IPS-18c (cell line): ENCODE measurements at regions not wholly inside any gene's neighbourhood (a gene's known extent, or its start where the extent isn't known, plus 50 kb on each side); places are given as distances from the start of the nearest gene placed in this dataset.

Experiments
- H3K4me3 ChIP-seq: 2 replicates; pipeline ENCODE4 v1.7.0; 2013; ENCODE audit warnings: low read depth, mild to moderate bottlenecking, low read length, moderate library complexity; ENCODE audit not compliant: insufficient read depth
- H3K9me3 ChIP-seq: one replicate; pipeline ENCODE4 v1.6.1; 2013; ENCODE audit warnings: mild to moderate bottlenecking, low read length, moderate library complexity; ENCODE audit not compliant: control insufficient read depth, insufficient read depth

DNA sequence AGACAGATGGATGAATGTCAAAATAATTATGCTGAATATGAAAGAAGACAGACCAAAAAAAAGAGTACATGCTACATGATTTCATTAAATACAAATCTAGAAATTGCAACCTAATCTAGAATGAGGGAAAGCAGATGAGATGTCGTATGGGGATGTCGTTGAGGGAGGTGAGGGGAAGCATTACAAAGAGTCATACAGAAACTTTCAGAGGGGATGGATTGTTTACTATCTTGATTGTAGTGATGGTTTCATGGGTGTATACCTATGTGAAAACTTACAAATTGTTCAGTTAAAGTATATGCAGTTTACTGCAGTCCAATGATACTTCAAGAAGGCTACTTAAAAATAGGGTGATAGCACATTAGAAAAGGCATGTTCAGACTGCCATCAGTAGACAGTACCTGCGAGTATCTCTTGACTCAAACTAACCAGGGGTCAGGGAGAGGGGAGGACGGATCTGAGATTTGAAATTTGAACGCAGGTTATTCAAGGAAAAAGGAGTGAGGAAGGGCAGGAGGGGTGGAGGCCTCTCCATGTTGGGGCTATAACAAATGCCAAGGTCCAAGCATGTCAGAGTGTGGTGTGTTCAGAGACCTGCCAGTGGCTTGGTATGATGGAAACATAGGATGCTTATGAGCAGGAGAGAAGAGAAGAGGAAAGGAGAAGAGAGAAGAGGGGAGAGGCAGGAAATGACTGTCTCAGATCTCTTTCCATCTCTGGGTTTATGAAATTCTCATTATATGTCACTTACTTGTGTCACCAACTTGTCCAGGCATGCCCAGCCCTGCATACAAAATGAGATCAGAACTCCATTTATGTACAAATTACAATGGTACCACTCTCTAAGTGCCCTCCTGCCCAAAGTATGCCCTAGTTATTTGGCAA lies 257.3 kb upstream of the CXCR4 start:
- Histone ChIP-seq H3K4me3 (no peak overlapping the region), H3K9me3 (no peaks in the 10 kb centered on the region)

DNA sequence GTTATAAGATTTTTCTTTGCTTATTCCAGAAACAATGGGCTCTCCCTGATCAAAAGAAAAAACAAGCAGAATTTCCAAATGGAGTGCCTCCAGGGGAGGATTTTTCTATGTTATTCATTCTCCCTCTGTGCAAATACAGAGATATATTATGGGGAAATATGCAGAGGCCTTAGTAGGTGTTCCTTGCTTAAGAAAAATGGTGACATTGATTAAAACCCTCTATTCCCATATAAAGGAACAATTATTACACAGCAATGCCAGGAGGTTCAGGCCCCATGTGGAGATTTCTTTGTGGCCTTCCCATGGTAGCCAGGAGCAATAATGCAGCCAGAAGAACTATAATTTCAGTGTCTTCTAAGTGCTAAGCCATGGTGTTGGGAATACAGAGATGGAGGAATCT lies 255.9 kb upstream of the CXCR4 start:
- Histone ChIP-seq H3K9me3 (no peaks in the 10 kb centered on the region), H3K4me3 (no peak overlapping the region)

DNA sequence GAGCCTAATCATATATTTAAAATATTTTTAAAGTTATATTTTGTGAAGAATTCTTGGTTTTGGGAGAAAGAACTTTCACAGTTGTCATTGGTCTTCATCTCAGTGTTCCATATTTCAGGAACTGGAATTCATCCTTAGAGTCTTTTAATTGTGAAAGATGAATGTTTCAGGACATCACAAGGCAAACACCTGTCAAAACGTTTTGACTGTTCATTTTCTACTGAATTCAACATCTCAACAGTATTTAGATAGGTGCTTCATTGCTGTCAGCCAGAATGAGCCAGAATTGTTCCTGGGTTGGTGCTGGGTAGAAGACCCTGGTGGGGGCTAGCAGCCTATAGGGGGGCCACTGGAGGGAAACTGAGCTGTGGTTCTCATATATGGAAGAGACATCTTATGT lies 255.1 kb upstream of the CXCR4 start:
- no peak overlapping the region for H3K4me3 ChIP-seq
- no peaks in the 10 kb centered on the region for H3K9me3 ChIP-seq

DNA sequence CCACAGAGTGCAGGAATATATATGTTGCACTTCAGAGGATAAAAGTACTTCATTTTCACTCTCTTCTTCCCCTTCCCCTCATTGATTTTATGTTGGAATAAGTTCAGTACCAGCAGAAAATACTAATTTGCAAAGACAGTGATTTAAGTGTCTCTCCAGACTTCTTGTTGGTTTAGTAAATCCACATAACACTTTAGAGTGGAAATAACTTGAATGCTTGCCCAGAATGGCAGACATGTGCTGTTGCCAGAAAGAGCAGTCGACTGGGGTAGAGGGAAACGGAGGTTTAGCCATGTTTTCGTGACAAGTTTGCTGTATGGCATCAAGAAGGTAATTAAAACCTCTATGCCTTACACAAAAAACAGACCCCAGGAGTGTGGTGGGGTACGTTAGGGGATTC lies 246.0 kb upstream of the CXCR4 start:
- no peaks in the 10 kb centered on the region for H3K9me3 ChIP-seq
- H3K4me3 ChIP-seq = no peak overlapping the region

DNA sequence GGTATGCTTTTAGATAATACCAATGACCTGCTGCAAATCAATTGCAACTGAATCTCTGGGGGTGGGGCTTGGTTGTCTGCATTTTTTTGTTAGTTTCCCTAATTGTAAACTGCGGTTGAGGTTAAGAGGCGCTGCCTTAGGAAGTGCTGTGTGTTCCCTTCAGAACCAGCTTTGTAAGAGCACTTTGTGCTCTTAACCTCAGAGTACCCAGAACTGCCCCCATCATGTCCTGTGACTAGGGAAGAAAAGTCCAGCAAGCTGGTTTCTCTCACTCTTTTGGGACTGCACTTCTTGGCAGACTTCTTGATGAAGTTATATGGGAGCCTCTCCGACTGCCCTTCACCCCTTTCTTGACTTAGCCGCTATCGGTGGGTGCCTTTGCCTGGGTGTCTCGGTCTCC lies 245.5 kb upstream of the CXCR4 start:
- no peaks in the 10 kb centered on the region for H3K9me3 ChIP-seq

DNA sequence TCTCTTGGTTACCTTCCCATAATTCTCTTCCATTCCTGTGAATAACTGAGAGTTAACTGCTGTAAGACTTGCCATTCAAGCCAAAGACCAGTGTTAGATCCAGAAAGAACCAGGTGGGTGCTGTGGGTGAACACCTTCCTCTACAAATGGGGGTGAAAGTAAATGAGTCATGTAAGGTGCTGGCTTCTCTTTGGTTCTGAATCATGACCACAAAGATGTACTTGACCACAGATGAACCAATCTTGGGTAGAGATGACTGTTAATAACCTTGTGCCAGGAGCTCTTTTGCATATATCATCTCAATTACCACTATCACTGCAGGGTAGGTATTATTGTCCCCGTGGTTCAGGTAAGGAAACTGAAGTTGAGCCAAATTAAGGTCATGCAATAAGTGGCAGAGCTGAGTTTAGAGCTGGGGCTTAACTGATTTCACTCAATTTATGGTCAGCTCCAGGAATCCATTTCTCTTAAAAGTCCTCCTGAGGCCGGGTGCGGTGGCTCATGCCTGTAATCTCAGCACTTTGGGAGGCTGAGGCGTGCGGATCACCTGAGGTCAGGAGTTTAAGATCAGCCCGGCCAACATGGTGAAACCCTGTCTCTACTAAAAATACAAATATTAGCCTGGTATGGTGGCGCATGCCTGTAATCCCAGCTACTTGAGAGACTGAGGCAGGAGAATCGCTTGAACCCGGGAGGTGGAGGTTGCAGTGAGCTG lies 244.9 kb upstream of the CXCR4 start:
- no peak overlapping the region for H3K4me3 ChIP-seq
- no peaks in the 10 kb centered on the region for H3K9me3 ChIP-seq

More for the DNA sequence above, 245.5 kb upstream of the CXCR4 start:
- no peak overlapping the region for H3K4me3 ChIP-seq

DNA sequence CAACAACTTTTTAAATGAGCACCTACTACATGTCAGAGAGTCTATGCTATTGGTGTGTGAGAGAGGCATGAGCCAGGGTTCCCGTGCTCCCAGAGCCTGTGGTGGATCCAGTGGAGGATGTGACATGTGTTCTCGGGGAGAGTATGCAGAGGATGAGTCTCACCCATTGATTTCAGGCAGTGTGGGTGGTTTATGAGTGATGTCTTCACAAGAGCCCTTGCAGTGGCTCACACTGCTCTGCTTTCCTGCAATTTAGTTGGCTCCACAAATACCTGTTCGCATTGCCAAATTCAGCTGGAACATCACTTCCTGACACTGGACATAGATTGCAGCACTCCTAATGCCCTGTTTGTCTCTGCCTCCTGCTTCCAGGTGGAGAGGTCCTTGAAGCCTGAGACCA lies 243.6 kb upstream of the CXCR4 start:
- H3K9me3 ChIP-seq = no peaks in the 10 kb centered on the region

DNA sequence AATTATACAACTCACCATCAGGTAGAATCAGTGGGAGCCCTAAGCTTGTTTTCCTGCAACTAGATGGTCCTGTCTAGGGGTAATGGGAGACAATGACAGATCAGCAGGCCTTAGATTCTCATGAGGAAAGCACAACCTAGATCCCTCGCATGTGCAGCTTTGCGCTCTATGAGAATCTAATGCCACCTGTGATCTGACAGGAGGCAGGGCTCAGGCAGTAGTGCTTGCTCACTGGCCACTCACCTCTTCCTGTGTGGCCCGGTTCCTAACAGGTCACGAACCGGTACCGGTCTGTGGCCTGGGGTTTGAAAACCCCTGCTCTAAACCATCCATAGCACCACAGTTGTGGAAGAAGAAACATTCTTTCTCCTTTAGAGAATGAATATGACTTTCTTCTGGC lies 242.8 kb upstream of the CXCR4 start:
- H3K9me3 ChIP-seq = no peaks in the 10 kb centered on the region

More for the DNA sequence above, 243.6 kb upstream of the CXCR4 start:
- no peak overlapping the region for H3K4me3 ChIP-seq

DNA sequence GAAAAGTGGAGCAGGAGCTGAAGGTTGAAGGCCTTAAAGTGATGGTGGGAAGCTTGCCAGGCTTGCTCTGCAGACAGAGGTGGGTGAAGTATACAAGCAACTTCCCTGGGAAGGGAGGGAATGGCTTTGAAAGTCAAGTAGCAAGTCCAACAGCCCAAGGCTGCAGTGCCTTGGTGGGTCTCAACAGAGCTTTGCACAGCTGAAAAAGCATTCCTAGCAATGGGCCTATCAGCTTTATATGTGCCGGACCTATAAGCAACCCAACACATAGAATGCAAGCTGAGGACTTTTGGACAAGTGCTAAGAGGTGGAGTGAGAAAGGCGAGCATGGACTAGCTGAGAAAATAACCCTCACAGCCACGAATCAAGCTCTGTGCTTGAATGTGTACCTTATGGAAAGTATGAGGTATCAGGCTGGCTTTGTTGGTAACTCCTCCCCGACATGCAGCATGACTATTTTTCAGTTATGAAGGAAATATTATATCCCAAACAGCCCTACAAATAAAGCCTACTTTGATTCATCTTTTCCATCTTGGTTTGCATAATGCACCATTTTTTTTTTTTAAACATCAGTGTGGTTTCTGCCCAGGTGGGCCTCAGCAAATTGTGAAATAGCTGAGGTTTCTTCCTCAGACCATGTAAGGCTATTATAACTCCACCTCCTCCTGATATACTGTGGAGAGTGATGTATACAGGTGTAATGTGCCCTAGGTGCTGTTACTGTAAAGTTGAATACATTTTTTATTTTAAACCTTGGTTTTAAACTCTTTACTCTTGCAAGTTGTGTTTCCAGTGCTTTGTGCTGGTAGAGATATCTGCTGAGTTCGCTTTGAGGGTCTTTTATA lies 241.4 kb upstream of the CXCR4 start:
- no peaks in the 10 kb centered on the region for H3K9me3 ChIP-seq

More for the DNA sequence above, 242.8 kb upstream of the CXCR4 start:
- no peak overlapping the region for H3K4me3 ChIP-seq

DNA sequence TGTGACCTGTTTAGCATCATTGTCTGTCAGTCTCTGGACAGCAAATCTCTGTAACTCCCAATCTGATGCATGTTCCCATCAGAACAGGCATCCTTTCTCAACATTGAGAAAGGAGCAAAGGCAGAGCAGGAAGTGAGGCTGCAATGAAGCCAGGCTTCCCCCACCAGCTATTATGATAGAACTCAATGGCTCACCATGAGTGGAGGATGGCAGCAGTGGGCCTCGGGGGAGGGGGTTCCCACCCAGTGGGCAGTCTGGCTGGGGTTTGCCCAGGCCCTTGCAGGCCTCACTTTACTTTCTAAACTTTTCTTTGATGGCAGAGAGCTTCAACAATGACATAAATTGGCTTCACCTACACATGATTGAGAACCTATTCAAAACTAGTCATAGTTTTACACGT lies 240.6 kb upstream of the CXCR4 start:
- no peak overlapping the region for H3K4me3 ChIP-seq
- H3K9me3 ChIP-seq = no peaks in the 10 kb centered on the region

More for the DNA sequence above, 241.4 kb upstream of the CXCR4 start:
- no peak overlapping the region for H3K4me3 ChIP-seq

DNA sequence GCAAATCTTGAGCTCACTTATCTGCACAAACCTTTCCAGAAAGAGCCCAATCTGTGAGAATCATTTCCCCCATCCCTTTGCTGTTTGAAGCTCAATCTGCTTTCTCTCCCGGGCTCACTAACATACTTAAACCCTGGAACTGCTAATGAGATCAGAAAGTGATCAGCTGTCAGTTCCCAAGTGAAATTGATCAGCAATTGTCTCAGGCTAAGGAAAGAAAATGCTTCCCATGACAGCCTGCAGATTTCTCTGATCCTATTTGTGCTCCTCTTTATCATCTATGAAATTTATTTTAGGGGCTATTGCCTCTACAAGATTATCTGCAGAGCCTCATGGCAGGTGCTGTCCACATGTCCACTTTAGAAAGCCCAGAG lies 239.0 kb upstream of the CXCR4 start:
- Histone ChIP-seq H3K9me3 (no peaks in the 10 kb centered on the region), H3K4me3 (no peak overlapping the region)

DNA sequence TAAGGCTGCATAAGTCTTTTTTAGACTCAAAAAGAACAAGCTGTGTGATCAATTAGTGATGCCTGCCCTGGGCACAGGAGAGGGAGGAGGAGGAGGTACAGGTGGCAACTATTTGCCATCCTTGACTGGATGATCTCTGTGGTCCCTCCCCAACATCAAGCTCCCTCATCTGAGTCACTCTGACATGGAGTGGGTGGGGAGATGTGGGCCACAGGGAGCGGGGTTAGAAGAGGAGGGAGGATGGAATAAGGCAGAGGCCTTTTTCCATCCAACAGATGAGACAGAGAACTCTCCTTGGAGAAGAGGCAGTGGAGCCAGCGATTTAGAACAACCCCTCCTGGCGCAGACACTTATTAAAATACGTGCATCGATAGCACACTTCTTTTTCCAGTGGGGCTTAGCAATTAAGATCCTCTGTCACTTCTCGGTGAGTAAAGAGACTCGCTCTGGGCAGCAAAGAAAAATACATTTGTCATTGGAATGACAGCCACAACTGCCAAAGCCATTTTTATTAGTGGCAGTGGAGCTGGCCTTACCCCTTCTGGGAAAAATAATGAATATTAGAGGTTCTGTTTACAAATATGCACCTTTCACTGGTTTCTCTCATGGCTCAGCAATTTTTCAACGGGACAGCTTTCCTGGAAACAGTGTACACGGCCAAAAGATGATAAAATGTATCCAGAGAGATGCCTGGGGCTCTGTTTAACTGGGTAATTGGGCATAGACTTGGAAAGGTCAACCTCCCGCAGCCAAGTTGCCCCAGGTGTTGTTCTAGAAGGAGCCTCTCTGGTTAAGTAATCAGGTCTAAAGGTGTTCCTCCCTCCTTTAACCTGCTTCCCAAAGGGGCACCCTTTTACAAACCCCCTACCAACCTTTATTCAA lies 238.4 kb upstream of the CXCR4 start:
- Histone ChIP-seq H3K9me3 (no peaks in the 10 kb centered on the region), H3K4me3 (no peak overlapping the region)

DNA sequence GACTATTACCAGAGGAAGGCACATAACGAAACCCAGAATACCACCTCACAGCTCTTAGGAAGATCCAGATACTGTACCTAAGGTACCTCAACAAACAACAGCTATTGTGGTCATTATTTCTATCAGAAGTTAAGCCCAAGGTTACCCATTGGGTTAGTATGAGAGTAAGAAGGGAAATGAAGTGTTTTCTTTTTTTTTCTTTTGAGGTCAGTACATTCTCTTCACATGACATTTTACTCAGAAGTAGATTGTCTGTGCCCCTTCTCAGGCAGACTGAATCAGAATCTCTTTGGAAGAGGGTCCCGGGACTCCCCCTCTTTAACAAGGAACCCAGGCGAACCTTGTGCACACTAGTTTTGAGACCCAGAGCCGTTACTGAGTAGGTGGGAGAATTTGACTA lies 233.7 kb upstream of the CXCR4 start:
- no peaks in the 10 kb centered on the region for H3K9me3 ChIP-seq
- no peak overlapping the region for H3K4me3 ChIP-seq

DNA sequence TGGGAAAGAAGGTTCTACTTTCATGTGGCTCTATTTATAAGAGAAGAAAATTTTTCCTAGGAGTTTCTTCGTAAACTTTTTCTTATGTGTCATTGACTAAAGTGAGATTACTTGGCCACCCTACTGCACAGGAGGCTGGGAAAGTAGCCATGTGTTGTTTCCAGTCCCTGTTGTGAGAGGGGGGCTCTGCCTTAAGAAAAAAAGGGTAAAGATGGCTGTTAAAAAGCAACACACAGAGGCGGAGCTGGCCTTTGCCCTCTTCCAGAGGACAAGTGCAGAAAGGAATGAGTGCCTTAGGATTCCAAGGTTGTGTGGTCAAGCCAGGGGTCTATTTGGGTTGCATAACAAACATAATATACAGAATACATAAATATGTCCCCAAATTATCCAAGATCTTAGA lies 230.0 kb upstream of the CXCR4 start:
- Histone ChIP-seq H3K4me3 (no peak overlapping the region), H3K9me3 (no peaks in the 10 kb centered on the region)

DNA sequence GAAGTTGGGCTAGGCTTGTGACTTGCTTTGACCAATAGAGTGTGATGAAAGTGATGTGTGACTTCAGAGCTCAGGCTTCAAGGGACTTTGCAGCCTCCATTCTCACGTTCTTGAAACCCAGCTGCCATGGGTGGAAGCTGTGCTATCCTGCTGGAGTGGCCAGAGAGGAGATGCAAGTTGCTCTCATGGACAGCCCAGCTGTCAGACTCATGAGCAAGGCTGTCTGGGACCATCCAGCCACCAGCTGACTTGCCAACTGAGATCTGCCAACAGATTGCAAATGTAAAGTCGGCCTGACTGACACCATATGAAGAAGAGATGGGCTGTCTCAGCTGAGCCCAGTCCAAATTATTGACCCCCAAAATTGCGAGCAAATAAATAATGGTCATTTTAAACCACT lies 226.4 kb upstream of the CXCR4 start:
- Histone ChIP-seq H3K9me3 (peaks cover 4% of the 10 kb centered on the region), H3K4me3 (no peak overlapping the region)

DNA sequence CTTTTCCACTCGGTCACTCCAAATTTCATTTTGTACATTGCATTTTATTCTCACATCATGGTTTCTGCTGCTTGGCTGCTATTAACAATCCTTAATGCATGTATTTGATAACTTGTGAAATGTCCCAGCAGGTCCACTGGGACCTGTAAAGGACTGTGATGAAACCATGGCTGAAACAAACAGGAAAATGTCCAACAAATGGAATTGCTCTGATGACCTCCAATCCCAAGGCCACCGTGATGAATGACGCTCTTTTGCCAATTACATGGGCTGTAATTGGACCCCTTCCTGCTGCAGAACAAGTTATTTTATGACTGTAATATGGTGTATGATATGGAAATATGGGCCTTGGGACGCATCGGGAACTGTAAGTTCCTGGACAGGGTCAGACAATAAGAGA lies 224.2 kb upstream of the CXCR4 start:
- peaks cover 4% of the 10 kb centered on the region for H3K9me3 ChIP-seq
- H3K4me3 ChIP-seq = no peak overlapping the region

DNA sequence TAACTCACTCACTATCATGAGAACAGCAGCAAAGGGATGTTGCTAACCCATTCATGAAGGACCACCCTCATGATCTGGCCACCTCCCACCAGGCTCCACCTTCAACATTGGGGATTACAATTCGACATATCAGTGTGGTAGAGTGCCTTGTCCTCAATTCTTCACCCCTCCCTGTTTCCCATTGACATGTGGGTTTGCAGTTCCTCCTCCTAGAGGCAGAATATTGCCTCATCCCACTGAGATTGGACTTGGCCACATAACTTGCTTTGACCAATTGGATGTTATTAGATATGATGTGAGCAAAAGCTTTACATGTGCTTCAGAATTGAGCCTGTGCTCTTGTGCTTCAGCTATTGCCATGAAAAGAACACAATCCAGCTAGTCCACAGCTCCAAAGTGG lies 217.0 kb upstream of the CXCR4 start:
- no peaks in the 10 kb centered on the region for H3K9me3 ChIP-seq
- H3K4me3 ChIP-seq = no peak overlapping the region
